NCI-H1930 (cell line): ENCODE measurements at regions not wholly inside any gene's neighbourhood (a gene's known extent, or its start where the extent isn't known, plus 50 kb on each side); places are given as distances from the start of the nearest gene placed in this dataset.
"Not testable (repeated sequence)": the region's sequence is repeated elsewhere in the genome, so short reads cannot be mapped to it uniquely, and the experiment has no call there.

Source experiments
- DNase-seq, 2 experiments: peaks; one replicate each; lab custom pipeline; 2025; lab: John Stamatoyannopoulos, UW

DNA sequence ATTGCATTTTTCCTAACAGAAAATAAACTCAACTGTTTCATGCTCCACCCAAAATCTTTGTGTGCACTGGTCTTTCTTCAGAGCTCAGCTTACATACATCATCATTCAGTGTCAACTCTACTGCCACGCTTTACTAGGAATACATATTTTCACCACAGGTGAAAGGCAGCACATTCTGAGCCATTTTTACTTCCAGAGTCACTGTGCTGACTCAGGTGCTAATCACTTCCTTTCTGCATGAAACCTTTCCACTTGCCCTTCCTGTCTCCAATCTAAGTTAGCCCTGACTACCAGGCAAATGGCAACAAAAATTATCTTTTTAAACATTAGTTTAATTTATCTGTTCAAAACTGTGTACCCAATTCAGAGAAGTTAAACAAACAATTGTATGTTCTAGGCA, 1041.0 kb downstream of the PRIM2 start:
- not testable (repeated sequence) for DNase-seq

DNA sequence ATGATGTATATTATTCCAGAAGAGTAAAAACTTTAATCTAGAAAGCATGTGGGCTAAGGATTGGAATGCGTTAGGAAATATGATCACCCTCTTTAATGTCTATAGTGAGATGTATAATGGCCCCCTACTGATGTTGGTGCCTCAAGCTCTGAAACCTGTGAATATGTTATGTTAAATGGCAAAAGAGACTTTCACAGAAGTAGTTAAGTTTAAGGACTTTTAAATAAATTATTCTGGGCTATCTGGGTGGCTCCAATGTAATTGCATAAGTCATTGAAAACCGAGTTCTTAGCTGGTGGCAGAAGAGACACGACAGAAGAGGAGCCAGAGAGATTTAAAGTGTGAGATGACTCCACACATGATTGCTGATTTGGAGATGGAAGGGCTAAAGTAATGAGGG, 1048.4 kb downstream of the PRIM2 start:
- not testable (repeated sequence) for DNase-seq

DNA sequence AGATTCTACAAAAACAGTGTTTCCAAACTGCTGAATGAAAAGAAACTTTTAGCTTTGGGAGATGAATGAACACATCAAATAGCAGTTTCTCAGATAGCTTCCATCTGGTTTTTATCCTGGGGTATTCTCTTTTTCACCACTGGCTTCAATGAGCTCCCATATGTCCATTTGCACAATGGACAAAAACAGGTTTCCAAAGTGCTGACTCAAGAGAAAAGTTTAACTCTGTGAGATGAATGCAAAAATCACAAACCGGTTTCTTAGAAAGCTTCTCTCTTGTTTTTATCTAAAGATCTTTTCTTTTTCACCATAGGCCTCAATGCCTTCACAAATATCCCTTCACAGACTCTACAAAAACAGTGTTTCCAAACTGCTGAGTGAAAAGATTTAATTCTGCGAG, 1089.2 kb downstream of the PRIM2 start:
- DNase-seq, result not testable (repeated sequence)

DNA sequence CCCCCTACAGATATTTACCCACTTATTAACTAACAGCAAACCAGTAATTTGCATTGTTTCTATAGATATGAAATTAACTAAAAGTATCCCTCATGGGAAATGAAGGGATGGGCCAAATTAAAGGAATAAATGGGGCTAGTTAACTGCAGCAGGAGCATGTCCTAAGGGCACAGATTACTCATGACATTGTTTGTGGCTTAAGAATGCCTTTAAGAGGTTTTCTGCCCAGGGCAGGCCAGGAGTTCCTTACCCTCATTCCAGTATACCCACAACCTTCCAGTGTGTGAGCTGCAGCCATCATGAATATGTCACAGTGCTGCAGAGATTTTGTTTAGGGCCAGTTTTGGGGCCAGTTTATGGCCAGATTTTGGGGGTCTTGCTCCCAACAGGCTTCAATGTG, 1101.9 kb downstream of the PRIM2 start:
- no peak for DNase-seq
